HL-60 (cell line): ENCODE measurements at regions not wholly inside any gene's neighbourhood (a gene's known extent, or its start where the extent isn't known, plus 50 kb on each side); places are given as distances from the start of the nearest gene placed in this dataset.

ENCODE experiments used
- DNase-seq, 2 experiments: peaks; one replicate each; pipeline ENCODE4 v3.0.0-alpha.2; 2010 to 2020; ENCODE audit warnings: low read depth in 1 of 2, low spot score in 1 of 2
- H3K27ac ChIP-seq: fragments of 250-450 bp; sonication (Bioruptor Pico); replicated peaks from 2 replicates; pipeline ENCODE4 v1.5.1; 2020; ENCODE audit warnings: mild to moderate bottlenecking, moderate library complexity
- H3K27me3 ChIP-seq: fragments of 250-450 bp; sonication (Bioruptor Pico); 2 replicates; pipeline ENCODE4 v1.5.1; 2021; ENCODE audit warnings: mild to moderate bottlenecking, moderate library complexity; ENCODE audit not compliant: insufficient read depth, poor library complexity, severe bottlenecking
- H3K4me3 ChIP-seq: replicated peaks from 2 replicates; pipeline ENCODE4 v1.5.1; 2011; ENCODE audit warnings: mild to moderate bottlenecking, control low read depth, low read length; ENCODE audit not compliant: insufficient read depth
- GABPA ChIP-seq: IDR thresholded peaks from 2 replicates; pipeline ENCODE4 v1.6.1; 2012; ENCODE audit warnings: low read depth
- POLR2AphosphoS5 ChIP-seq: IDR thresholded peaks from 2 replicates; pipeline ENCODE4 v1.6.1; 2012; ENCODE audit warnings: low read depth
- REST ChIP-seq: IDR thresholded peaks from 2 replicates; pipeline ENCODE4 v1.6.1; 2012; ENCODE audit warnings: low read depth; ENCODE audit not compliant: insufficient replicate concordance
- SPI1 ChIP-seq: IDR thresholded peaks from 2 replicates; pipeline ENCODE4 v1.6.1; 2012; ENCODE audit warnings: low read depth, mild to moderate bottlenecking, borderline replicate concordance
- TF ChIP-seq, protein P1 (sequence below): IDR thresholded peaks from one replicate; pipeline ENCODE4 v1.5.1; 2011; ENCODE audit warnings: low read length, control low read depth, inconsistent platforms; ENCODE audit not compliant: insufficient read depth

DNA sequence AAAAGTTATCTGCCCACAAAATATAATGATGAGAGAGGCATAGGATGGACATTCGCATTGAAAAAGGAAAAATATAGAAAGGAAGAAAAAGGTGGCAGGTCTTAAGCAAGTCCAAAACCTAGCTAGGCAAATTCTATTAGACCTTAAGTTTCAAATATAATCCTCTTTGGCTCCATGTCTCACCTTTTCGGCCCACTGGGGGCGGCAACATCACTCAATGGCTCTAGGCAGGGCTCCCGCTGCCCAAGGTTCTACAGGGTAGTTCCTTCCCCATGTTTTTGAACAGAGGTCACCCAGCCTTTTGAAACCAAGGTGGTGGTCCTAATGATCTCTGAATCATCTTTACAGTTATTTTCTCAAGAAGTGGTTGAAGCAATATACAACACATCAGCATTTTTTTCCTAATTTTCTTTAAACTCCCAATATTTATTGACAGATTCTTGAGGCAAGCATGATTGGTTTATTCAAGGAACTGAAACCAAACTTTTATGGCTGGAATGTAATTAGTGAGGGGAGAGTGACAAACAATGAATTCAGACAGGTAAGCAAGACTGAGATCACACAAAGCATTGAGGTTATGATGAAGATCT is 309.4 kb downstream of the ANTXR2 start:
- no peak overlapping the region for H3K4me3 ChIP-seq
- no peaks in the 10 kb centered on the region for H3K27me3 ChIP-seq
- H3K27ac ChIP-seq: no peak overlapping the region
- DNase-seq: no peak
- no peak for TF ChIP-seq REST
- TF ChIP-seq, protein P1, sequence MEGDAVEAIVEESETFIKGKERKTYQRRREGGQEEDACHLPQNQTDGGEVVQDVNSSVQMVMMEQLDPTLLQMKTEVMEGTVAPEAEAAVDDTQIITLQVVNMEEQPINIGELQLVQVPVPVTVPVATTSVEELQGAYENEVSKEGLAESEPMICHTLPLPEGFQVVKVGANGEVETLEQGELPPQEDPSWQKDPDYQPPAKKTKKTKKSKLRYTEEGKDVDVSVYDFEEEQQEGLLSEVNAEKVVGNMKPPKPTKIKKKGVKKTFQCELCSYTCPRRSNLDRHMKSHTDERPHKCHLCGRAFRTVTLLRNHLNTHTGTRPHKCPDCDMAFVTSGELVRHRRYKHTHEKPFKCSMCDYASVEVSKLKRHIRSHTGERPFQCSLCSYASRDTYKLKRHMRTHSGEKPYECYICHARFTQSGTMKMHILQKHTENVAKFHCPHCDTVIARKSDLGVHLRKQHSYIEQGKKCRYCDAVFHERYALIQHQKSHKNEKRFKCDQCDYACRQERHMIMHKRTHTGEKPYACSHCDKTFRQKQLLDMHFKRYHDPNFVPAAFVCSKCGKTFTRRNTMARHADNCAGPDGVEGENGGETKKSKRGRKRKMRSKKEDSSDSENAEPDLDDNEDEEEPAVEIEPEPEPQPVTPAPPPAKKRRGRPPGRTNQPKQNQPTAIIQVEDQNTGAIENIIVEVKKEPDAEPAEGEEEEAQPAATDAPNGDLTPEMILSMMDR: no peak
- no peak for TF ChIP-seq POLR2AphosphoS5
- TF ChIP-seq SPI1: no peak
- no peak for TF ChIP-seq GABPA

GRCh38 chr4:79759793-79760192 is 313.2 kb downstream of the ANTXR2 start:
- Histone ChIP-seq H3K27me3 (no peaks in the 10 kb centered on the region), H3K27ac (no peak overlapping the region), H3K4me3 (no peak overlapping the region)
- no peak for DNase-seq
- TF ChIP-seq REST (no peak), GABPA (no peak), POLR2AphosphoS5 (no peak)
- TF ChIP-seq, protein P1: no peak

- Histone ChIP-seq H3K27ac (no peak overlapping the region), H3K27me3 (no peaks in the 10 kb centered on the region), H3K4me3 (no peak overlapping the region)
- TF ChIP-seq SPI1 (no peak), REST (no peak), GABPA (no peak), POLR2AphosphoS5 (no peak)
- TF ChIP-seq, protein P1: no peak
- DNase-seq: no peak
Observed at GRCh38 chr4:79757600-79757999, 315.4 kb downstream of the ANTXR2 start.
